GM12878 (cell line): ENCODE measurements at regions not wholly inside any gene's neighbourhood (a gene's known extent, or its start where the extent isn't known, plus 50 kb on each side); places are given as distances from the start of the nearest gene placed in this dataset.

ENCODE experiments used
- ATAC-seq: fragments of 200-7000 bp; cut with Tn5 transposase; 3 replicates; pipeline ENCODE4 v1.9.1; 2020; ENCODE audit warnings: mild to moderate bottlenecking, moderate library complexity
- BruUV-seq: library from RNA; stranded (reverse); fragments of 400-500 nt; replicated peaks from 2 replicates; lab custom pipeline; 2021; lab: Mats Ljungman, UMichigan
- CTCF ChIA-PET: fragments of 300-600 bp; sonication (Branson Sonifier 250); formaldehyde crosslinking; extraction: SDS; loops from one replicate; lab custom pipeline; 2021; ENCODE audit warnings: inconsistent platforms; lab: Yijun Ruan, JAX
- POLR2A ChIA-PET: fragments of 350-600 bp; formaldehyde crosslinking; extraction: SDS; loops from one replicate; lab custom pipeline; 2021; ENCODE audit warnings: inconsistent platforms; lab: Charles Lee
- RAD21 ChIA-PET: fragments of 300-600 bp; sonication (Branson Sonifier 250); formaldehyde crosslinking; loops from one replicate; lab custom pipeline; 2023; ENCODE audit warnings: antibody characterized with exemption; ENCODE audit not compliant: unreplicated experiment; lab: Charles Lee
- SMC1A ChIA-PET: fragments of 300-600 bp; sonication (Branson Sonifier 250); formaldehyde crosslinking; loops from one replicate; lab custom pipeline; 2023; ENCODE audit not compliant: unreplicated experiment, uncharacterized antibody; lab: Charles Lee
- DNase-seq: peaks from one replicate; pipeline ENCODE4 v3.0.0-alpha.2; 2011; ENCODE audit warnings: low read depth, low spot score
- FAIRE-seq: peaks from 3 replicates; lab custom pipeline; 2011; peaks lifted over from hg19 to GRCh38; lab: Jason Lieb, UNC
- H2AFZ ChIP-seq: 2 replicates; pipeline ENCODE4 v1.6.0; 2011; ENCODE audit warnings: low read depth, low read length, control low read depth; ENCODE audit not compliant: control insufficient read depth
- H3K27ac ChIP-seq: 2 replicates; pipeline ENCODE4 v1.5.1; 2011; ENCODE audit warnings: control low read depth; ENCODE audit not compliant: control insufficient read depth, insufficient read depth
- H3K27me3 ChIP-seq, 2 experiments: replicated peaks in 1 of 2; 2 replicates each; pipeline versions ENCODE4 v1.6.0 to v1.6.1; 2011; ENCODE audit warnings: low read length in 1 of 2; ENCODE audit not compliant: control insufficient read depth in 2 of 2, insufficient read depth in 2 of 2
- H3K36me3 ChIP-seq, 2 experiments: 2 replicates each; pipeline ENCODE4 v1.5.1; 2011; ENCODE audit warnings: low read length in 1 of 2; ENCODE audit not compliant: control insufficient read depth in 2 of 2, insufficient read depth in 2 of 2
- H3K4me1 ChIP-seq: 2 replicates; pipeline ENCODE4 v1.6.1; 2011; ENCODE audit warnings: mild to moderate bottlenecking, low read length, moderate library complexity, mixed read lengths; ENCODE audit not compliant: control insufficient read depth, insufficient read depth
- H3K4me2 ChIP-seq: 2 replicates; pipeline ENCODE4 v1.6.0; 2011; ENCODE audit warnings: control low read depth; ENCODE audit not compliant: control insufficient read depth, insufficient read depth
- H3K4me3 ChIP-seq: fragments of 200-600 bp; sonication (generic); 2 replicates; pipeline ENCODE4 v1.5.1; 2016
- H3K79me2 ChIP-seq: 2 replicates; pipeline ENCODE4 v1.6.0; 2011; ENCODE audit warnings: low read length; ENCODE audit not compliant: control insufficient read depth, insufficient read depth
- H3K9ac ChIP-seq: 2 replicates; pipeline ENCODE4 v1.8.0; 2011; ENCODE audit warnings: low read length, control low read depth, mixed read lengths; ENCODE audit not compliant: control insufficient read depth, insufficient read depth
- H3K9me3 ChIP-seq: replicated peaks from 3 replicates; pipeline ENCODE4 v1.5.1; 2011; ENCODE audit warnings: mild to moderate bottlenecking, low read length; ENCODE audit not compliant: control insufficient read depth, insufficient read depth
- H4K20me1 ChIP-seq: 2 replicates; pipeline ENCODE4 v1.6.0; 2011; ENCODE audit not compliant: control insufficient read depth, insufficient read depth
- ASH2L ChIP-seq: fragments of 300-600, 200-600 bp; sonication (generic); IDR thresholded peaks from 2 replicates; pipeline ENCODE4 v1.6.1; 2017; ENCODE audit warnings: low read depth, mild to moderate bottlenecking, borderline replicate concordance
- CBFB ChIP-seq: IDR thresholded peaks from 2 replicates; pipeline ENCODE4 v1.6.1; 2016; ENCODE audit warnings: antibody characterized with exemption, low read depth
- CHD2 ChIP-seq: IDR thresholded peaks from 2 replicates; pipeline ENCODE4 v1.6.1; 2011; ENCODE audit warnings: low read depth, low read length, improper control_type of control experiment, borderline replicate concordance
- EZH2 ChIP-seq: IDR thresholded peaks from 2 replicates; pipeline ENCODE4 v1.6.1; 2012; ENCODE audit warnings: low read depth, mild to moderate bottlenecking, control low read depth, inconsistent platforms, low read length, borderline replicate concordance; ENCODE audit not compliant: control insufficient read depth
- GATAD2B ChIP-seq: fragments of 450-650 bp; conservative IDR thresholded peaks from 2 replicates; pipeline ENCODE4 v1.6.1; 2017; ENCODE audit warnings: low read depth, mild to moderate bottlenecking, moderate library complexity
- HDAC6 ChIP-seq: fragments of 200-600 bp; sonication (generic); IDR thresholded peaks from one replicate; pipeline ENCODE4 v1.8.0; 2017; ENCODE audit warnings: antibody characterized with exemption; ENCODE audit not compliant: unreplicated experiment
- IRF3 ChIP-seq: fragments of 450-650 bp; IDR thresholded peaks from 2 replicates; pipeline ENCODE4 v1.6.1; 2014; ENCODE audit warnings: mild to moderate bottlenecking
- JUND ChIP-seq: IDR thresholded peaks from 2 replicates; pipeline ENCODE4 v1.6.1; 2012; ENCODE audit warnings: low read depth, mild to moderate bottlenecking, low read length, improper control_type of control experiment, moderate library complexity
- MEF2B ChIP-seq: fragments of 450-650 bp; IDR thresholded peaks from 2 replicates; pipeline ENCODE4 v1.6.1; 2018; ENCODE audit warnings: mild to moderate bottlenecking, moderate library complexity; ENCODE audit not compliant: partially characterized antibody, poor library complexity, severe bottlenecking
- MTA2 ChIP-seq: fragments of 450-650 bp; IDR thresholded peaks from 2 replicates; pipeline ENCODE4 v1.6.1; 2016; ENCODE audit warnings: low read depth, mild to moderate bottlenecking, moderate library complexity
- MYC ChIP-seq: IDR thresholded peaks from 2 replicates; pipeline ENCODE4 v1.6.1; 2011; ENCODE audit warnings: mild to moderate bottlenecking, low read length, moderate library complexity, inconsistent platforms; ENCODE audit not compliant: insufficient read depth, insufficient replicate concordance, insufficient read length, severe bottlenecking
- NR2C2 ChIP-seq: IDR thresholded peaks from 2 replicates; pipeline ENCODE4 v1.6.1; 2011; ENCODE audit warnings: borderline replicate concordance, low read depth; ENCODE audit not compliant: control insufficient read depth, insufficient read length
- NRF1 ChIP-seq: conservative IDR thresholded peaks from 2 replicates; pipeline ENCODE4 v1.6.1; 2011; ENCODE audit warnings: mild to moderate bottlenecking, low read depth, low read length, improper control_type of control experiment
- SIN3A ChIP-seq: IDR thresholded peaks from 2 replicates; pipeline ENCODE4 v1.6.1; 2012; ENCODE audit warnings: low read depth, low read length, improper control_type of control experiment
- SKIL ChIP-seq: fragments of 450-650 bp; IDR thresholded peaks from 2 replicates; pipeline ENCODE4 v1.6.1; 2017; ENCODE audit warnings: mild to moderate bottlenecking, low read depth, inconsistent platforms; ENCODE audit not compliant: poor library complexity, severe bottlenecking
- SMAD5 ChIP-seq: IDR thresholded peaks from 2 replicates; pipeline ENCODE4 v1.6.1; 2016; ENCODE audit warnings: antibody characterized with exemption, low read depth
- ZBTB4 ChIP-seq: fragments of 450-650 bp; formaldehyde crosslinking; IDR thresholded peaks from 2 replicates; pipeline ENCODE4 v1.4.0; 2022; ENCODE audit warnings: mild to moderate bottlenecking, moderate library complexity
- ZNF207 ChIP-seq: fragments of 450-650 bp; IDR thresholded peaks from 2 replicates; pipeline ENCODE4 v1.6.1; 2014; ENCODE audit warnings: antibody characterized with exemption, mild to moderate bottlenecking, borderline replicate concordance
- whole genome bisulfite sequencing: methylation state at CpG from one replicate; pipeline ENCODE4 v1.1.6; 2016; ENCODE audit warnings: low lambda C conversion rate; ENCODE audit not compliant: insufficient replicate concordance, insufficient coverage; ENCODE audit errors: missing lambda C conversion rate; 5-methylcytosine and 5-hydroxymethylcytosine counted together
- in situ Hi-C: fragments of 300-500 bp; cut with MboI; formaldehyde crosslinking; loops from 9 replicates; pipeline ENCODE4 v1.14.3; 2018; ENCODE audit warnings: mixed read lengths
- intact Hi-C: fragments of 100-400 bp; cut with micrococcal nuclease; formaldehyde crosslinking; loops from one replicate; pipeline ENCODE4 v1.14.2; 2022; ENCODE audit not compliant: unreplicated experiment

DNA sequence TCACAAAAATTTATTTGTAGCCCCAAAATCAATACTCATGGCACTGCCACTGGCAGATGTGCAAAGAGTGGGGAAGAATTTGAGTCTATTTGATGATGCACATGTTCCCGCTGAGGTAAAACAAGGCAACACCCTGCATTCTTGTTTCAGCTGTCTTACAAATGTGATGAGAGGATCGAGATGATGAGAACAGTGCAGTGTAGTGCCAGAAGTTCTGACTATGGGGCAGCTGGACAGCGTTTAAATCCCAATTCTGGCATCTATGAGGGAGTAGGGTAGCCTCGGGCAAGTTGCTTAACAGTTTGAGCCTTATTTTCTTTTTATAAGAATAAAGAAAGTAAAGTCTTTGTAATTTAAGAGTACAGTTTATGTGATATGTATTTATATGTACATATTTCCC, 296.7 kb upstream of the FKBP1C start:
- no peak overlapping the region for H2AFZ ChIP-seq
- H3K4me2 ChIP-seq, result no peak overlapping the region
- no TSS peak for BruUV-seq
- WGBS, result 27% methylated on average over 4 of the region's 4 CpGs
- H3K4me1 ChIP-seq, result no peaks in the 10 kb centered on the region
- TF ChIP-seq ZBTB4, result no peak
- no peak for TF ChIP-seq HDAC6
- TF ChIP-seq IRF3, result no peak
- TF ChIP-seq SMAD5, result no peak
- no peak for TF ChIP-seq NRF1
- no peak for TF ChIP-seq JUND
- TF ChIP-seq SKIL, result no peak
- no peak for TF ChIP-seq MTA2
- TF ChIP-seq MEF2B, result no peak
- no peak for TF ChIP-seq MYC
- TF ChIP-seq CBFB, result no peak
- TF ChIP-seq EZH2, result no peak
- no peak for TF ChIP-seq GATAD2B
- no peak for TF ChIP-seq CHD2
- no peak for TF ChIP-seq ASH2L
- no peak for TF ChIP-seq SIN3A
- TF ChIP-seq NR2C2, result no peak
- TF ChIP-seq ZNF207, result no peak
- H3K79me2 ChIP-seq, result no peaks in the 10 kb centered on the region
- SMC1A ChIA-PET, result no interaction called here
- no peaks in the 10 kb centered on the region for H3K9me3 ChIP-seq
- H3K27ac ChIP-seq, result no peak overlapping the region
- RAD21 ChIA-PET, result no interaction called here
- intact Hi-C loops (no loop called here), in situ Hi-C loops (no loop called here)
- DNase-seq (no peak), ATAC-seq (no peak), FAIRE-seq (no peak)
- no peaks in the 10 kb centered on the region for H3K27me3 ChIP-seq
- H4K20me1 ChIP-seq, result no peaks in the 10 kb centered on the region
- H3K9ac ChIP-seq, result no peak overlapping the region
- POLR2A ChIA-PET, result no interaction called here
- CTCF ChIA-PET, result no interaction called here
- H3K4me3 ChIP-seq, result no peak overlapping the region
- no peaks in the 10 kb centered on the region for H3K36me3 ChIP-seq
